Smooth muscle cell (in vitro differentiated cells): ENCODE measurements at regions not wholly inside any gene's neighbourhood (a gene's known extent, or its start where the extent isn't known, plus 50 kb on each side); places are given as distances from the start of the nearest gene placed in this dataset.

Source experiments
- DNase-seq: peaks from one replicate; lab custom pipeline; 2025; ENCODE audit not compliant: unreplicated experiment; lab: John Stamatoyannopoulos, UW
- H2AFZ ChIP-seq: fragments of 200-600 bp; sonication (generic); 2 replicates; pipeline ENCODE4 v1.6.0; 2016; ENCODE audit warnings: antibody characterized with exemption, low read depth, mild to moderate bottlenecking
- H3F3A ChIP-seq: fragments of 200-600 bp; sonication (generic); 2 replicates; pipeline ENCODE4 v1.6.0; 2017; ENCODE audit warnings: antibody characterized with exemption, low read depth
- H3K27ac ChIP-seq: fragments of 200-600 bp; sonication (generic); 2 replicates; pipeline ENCODE4 v1.5.1; 2016; ENCODE audit warnings: low read depth, mild to moderate bottlenecking
- H3K27me3 ChIP-seq: fragments of 200-600 bp; sonication (generic); 2 replicates; pipeline ENCODE4 v1.6.1; 2016; ENCODE audit warnings: low read depth, mild to moderate bottlenecking
- H3K36me3 ChIP-seq: fragments of 200-600 bp; sonication (generic); 2 replicates; pipeline ENCODE4 v1.5.1; 2016; ENCODE audit warnings: low read depth
- H3K4me1 ChIP-seq: fragments of 200-600 bp; sonication (generic); 2 replicates; pipeline ENCODE4 v1.5.1; 2016; ENCODE audit warnings: low read depth
- H3K4me2 ChIP-seq: fragments of 200-600 bp; sonication (generic); 2 replicates; pipeline ENCODE4 v1.6.0; 2016; ENCODE audit warnings: mild to moderate bottlenecking
- H3K4me3 ChIP-seq: fragments of 200-600 bp; sonication (generic); 2 replicates; pipeline ENCODE4 v1.5.1; 2016; ENCODE audit warnings: mild to moderate bottlenecking
- H3K79me2 ChIP-seq: fragments of 200-600 bp; sonication (generic); 2 replicates; pipeline ENCODE4 v1.6.0; 2016; ENCODE audit warnings: low read depth, mild to moderate bottlenecking
- H3K9ac ChIP-seq: fragments of 200-600 bp; sonication (generic); 2 replicates; pipeline ENCODE4 v1.6.0; 2016; ENCODE audit warnings: low read depth
- H3K9me3 ChIP-seq: fragments of 200-600 bp; sonication (generic); replicated peaks from 2 replicates; pipeline ENCODE4 v1.5.1; 2016; ENCODE audit warnings: low read depth
- H4K20me1 ChIP-seq: fragments of 200-600 bp; sonication (generic); 2 replicates; pipeline ENCODE4 v1.6.0; 2016; ENCODE audit warnings: low read depth
- CTCF ChIP-seq: fragments of 200-600 bp; sonication (generic); IDR thresholded peaks from 2 replicates; pipeline ENCODE4 v1.5.1; 2017; ENCODE audit warnings: borderline replicate concordance, mild to moderate bottlenecking, antibody characterized with exemption; ENCODE audit not compliant: insufficient read depth, poor library complexity, severe bottlenecking
- WGBS: methylation state at CpG from one replicate; pipeline ENCODE4 v1.1.7; 2016; ENCODE audit warnings: low lambda C conversion rate; 5-methylcytosine and 5-hydroxymethylcytosine counted together

GRCh38 chr15:72934921-72935320 is 117.3 kb upstream of the NEO1 start:
- Histone ChIP-seq H3F3A (no peaks in the 10 kb centered on the region), H3K4me3 (no peak overlapping the region), H3K79me2 (no peaks in the 10 kb centered on the region), H3K27ac (no peak overlapping the region), H3K27me3 (peaks cover 27% of the 10 kb centered on the region), H2AFZ (no peak overlapping the region), H3K9me3 (no peaks in the 10 kb centered on the region), H3K4me1 (peaks cover 4% of the 10 kb centered on the region), H3K36me3 (no peaks in the 10 kb centered on the region), H3K4me2 (no peak overlapping the region), H3K9ac (no peak overlapping the region), H4K20me1 (no peaks in the 10 kb centered on the region)
- DNase-seq, result no peak
- TF ChIP-seq CTCF, result no peak
- 97% methylated on average over 4 of the region's 4 CpGs for WGBS

GRCh38 chr15:72933976-72934375 is 118.3 kb upstream of the NEO1 start:
- Histone ChIP-seq H3K79me2 (no peaks in the 10 kb centered on the region), H3K36me3 (no peaks in the 10 kb centered on the region), H3K4me1 (no peaks in the 10 kb centered on the region), H3F3A (no peaks in the 10 kb centered on the region), H3K9me3 (no peaks in the 10 kb centered on the region), H3K27me3 (peaks cover 29% of the 10 kb centered on the region), H3K4me2 (no peak overlapping the region), H3K9ac (no peak overlapping the region), H2AFZ (no peak overlapping the region), H3K27ac (no peak overlapping the region), H4K20me1 (no peaks in the 10 kb centered on the region), H3K4me3 (no peak overlapping the region)
- TF ChIP-seq CTCF, result no peak
- WGBS, result 84% methylated on average over 3 of the region's 3 CpGs
- no peak for DNase-seq

GRCh38 chr15:72932472-72932871 is 119.8 kb upstream of the NEO1 start:
- Histone ChIP-seq H3F3A (no peaks in the 10 kb centered on the region), H3K4me2 (no peak overlapping the region), H3K79me2 (no peaks in the 10 kb centered on the region), H4K20me1 (no peaks in the 10 kb centered on the region), H3K36me3 (no peaks in the 10 kb centered on the region), H3K9me3 (no peaks in the 10 kb centered on the region), H2AFZ (no peak overlapping the region), H3K27me3 (peaks cover 29% of the 10 kb centered on the region), H3K4me3 (no peak overlapping the region), H3K9ac (no peak overlapping the region), H3K27ac (no peak overlapping the region), H3K4me1 (no peaks in the 10 kb centered on the region)
- TF ChIP-seq CTCF, result no peak
- no peak for DNase-seq
- WGBS, result 85% methylated on average over 3 of the region's 3 CpGs

GRCh38 chr15:72927451-72927850 is 124.8 kb upstream of the NEO1 start:
- Histone ChIP-seq H3K4me3 (no peak overlapping the region), H3K4me2 (no peak overlapping the region), H4K20me1 (no peaks in the 10 kb centered on the region), H3K36me3 (no peaks in the 10 kb centered on the region), H3K9me3 (no peaks in the 10 kb centered on the region), H3F3A (no peaks in the 10 kb centered on the region), H3K27ac (no peak overlapping the region), H3K4me1 (no peaks in the 10 kb centered on the region), H3K27me3 (peaks cover 23% of the 10 kb centered on the region), H3K9ac (no peak overlapping the region), H3K79me2 (no peaks in the 10 kb centered on the region), H2AFZ (no peak overlapping the region)
- TF ChIP-seq CTCF, result no peak
- WGBS, result 94% methylated on average over 2 of the region's 2 CpGs
- no peak for DNase-seq
